Nephron (organoid): ENCODE measurements at regions not wholly inside any gene's neighbourhood (a gene's known extent, or its start where the extent isn't known, plus 50 kb on each side); places are given as distances from the start of the nearest gene placed in this dataset.
A peak's percentile ranks its signal among the peaks of the same experiment; 100 is the strongest.
"Not testable (repeated sequence)": the region's sequence is repeated elsewhere in the genome, so short reads cannot be mapped to it uniquely, and the experiment has no call there.

Source experiments
- H3K27ac Mint-ChIP-seq, 3 experiments: 2 replicates each; pipeline ENCODE4 v1.8.0; 2020; ENCODE audit warnings: mixed read lengths in 3 of 3, mild to moderate bottlenecking in 2 of 3, moderate library complexity in 1 of 3
- H3K27me3 Mint-ChIP-seq: 2 replicates; pipeline ENCODE4 v1.8.0; 2021; ENCODE audit warnings: low read depth, mild to moderate bottlenecking, moderate library complexity, mixed read lengths
- H3K36me3 Mint-ChIP-seq: 2 replicates; pipeline ENCODE4 v1.8.0; 2020; ENCODE audit warnings: low read depth, mixed read lengths
- H3K4me1 Mint-ChIP-seq: 2 replicates; pipeline ENCODE4 v1.8.0; 2020; ENCODE audit warnings: mixed read lengths
- H3K4me3 Mint-ChIP-seq, 3 experiments: 2 replicates each; pipeline ENCODE4 v1.8.0; 2020; ENCODE audit warnings: mild to moderate bottlenecking in 3 of 3, mixed read lengths in 3 of 3, moderate library complexity in 2 of 3
- H3K9me3 Mint-ChIP-seq: 2 replicates; pipeline ENCODE4 v1.8.0; 2020; ENCODE audit warnings: mixed read lengths
- CTCF ChIP-seq, 3 experiments: fragments of 200-600 bp; sonication (generic); IDR thresholded peaks; one replicate each; pipeline ENCODE4 v1.5.0; 2021; ENCODE audit warnings: antibody characterized with exemption in 3 of 3; ENCODE audit not compliant: unreplicated experiment in 3 of 3

DNA sequence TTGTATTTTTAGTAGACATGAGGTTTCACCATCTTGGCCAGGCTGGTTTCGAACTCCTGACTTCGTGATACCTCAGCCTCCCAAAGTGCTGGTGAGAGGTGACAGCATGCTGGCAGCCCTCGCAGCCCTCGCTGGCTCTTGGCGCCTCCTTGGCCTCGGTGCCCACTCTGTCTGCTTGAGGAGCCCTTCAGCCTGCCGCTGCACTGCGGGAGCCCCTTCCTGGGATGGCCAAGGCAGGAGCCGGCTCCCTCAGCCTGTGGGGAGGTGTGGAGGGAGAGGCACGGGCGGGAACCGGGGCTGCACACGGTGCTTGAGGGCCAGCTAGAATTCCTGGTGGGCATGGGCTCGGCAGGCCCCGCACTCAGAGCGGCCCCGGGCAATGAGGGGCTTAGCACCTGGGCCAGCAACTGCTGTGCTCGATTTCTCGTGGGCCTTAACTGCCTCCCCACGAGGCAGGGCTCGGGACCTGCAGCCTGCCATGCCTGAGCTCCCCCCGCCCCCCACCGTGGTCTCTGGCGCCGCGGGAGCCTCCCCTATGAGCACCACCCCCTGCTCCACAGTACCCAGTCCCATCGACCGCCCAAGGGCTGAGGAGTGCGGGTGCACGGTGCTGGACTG, 96.5 kb upstream of the RHOBTB1 start:
- no peak for TF ChIP-seq CTCF (IDR thresholded peaks at IDR 0.05; ENCODE audit: unreplicated experiment in 3 of 3)
- H3K27me3 Mint-ChIP-seq = peaks cover 9% of the 10 kb centered on the region
- H3K9me3 Mint-ChIP-seq = no peaks in the 10 kb centered on the region
- H3K4me3 Mint-ChIP-seq = no peak overlapping the region
- H3K36me3 Mint-ChIP-seq = no peaks in the 10 kb centered on the region
- H3K27ac Mint-ChIP-seq = no peak overlapping the region
- no peaks in the 10 kb centered on the region for H3K4me1 Mint-ChIP-seq

DNA sequence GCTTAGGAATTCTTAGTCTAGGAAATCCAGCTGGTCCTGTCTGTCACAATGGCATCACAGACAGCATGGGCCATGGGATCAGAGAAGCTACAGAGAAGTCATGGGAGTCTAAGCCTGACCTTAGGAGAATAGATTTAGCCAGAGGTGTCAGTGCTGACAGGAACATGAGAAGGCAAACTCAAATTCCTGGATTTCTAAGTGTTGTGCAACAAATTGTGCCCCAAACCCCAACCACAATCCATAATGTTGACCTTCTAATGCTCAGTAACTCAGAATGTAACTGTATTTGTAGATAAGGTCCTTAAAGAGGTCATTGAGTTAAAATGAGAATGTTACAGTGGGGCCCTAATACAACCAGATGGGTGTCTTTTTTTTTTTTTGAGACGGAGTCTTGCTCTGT, 95.9 kb upstream of the RHOBTB1 start:
- Mint-ChIP-seq H3K27ac (no peak overlapping the region), H3K27me3 (peaks cover 9% of the 10 kb centered on the region), H3K4me3 (no peak overlapping the region), H3K4me1 (no peaks in the 10 kb centered on the region), H3K36me3 (no peaks in the 10 kb centered on the region), H3K9me3 (no peaks in the 10 kb centered on the region)
- no peak for TF ChIP-seq CTCF (IDR thresholded peaks at IDR 0.05; ENCODE audit: unreplicated experiment in 3 of 3)

GRCh38 chr10:61037261-61037830, 93.4 kb upstream of the RHOBTB1 start:
- H3K4me3 Mint-ChIP-seq, H3K36me3 Mint-ChIP-seq, H3K4me1 Mint-ChIP-seq, H3K27me3 Mint-ChIP-seq, H3K27ac Mint-ChIP-seq, H3K9me3 Mint-ChIP-seq: not testable (repeated sequence)

DNA sequence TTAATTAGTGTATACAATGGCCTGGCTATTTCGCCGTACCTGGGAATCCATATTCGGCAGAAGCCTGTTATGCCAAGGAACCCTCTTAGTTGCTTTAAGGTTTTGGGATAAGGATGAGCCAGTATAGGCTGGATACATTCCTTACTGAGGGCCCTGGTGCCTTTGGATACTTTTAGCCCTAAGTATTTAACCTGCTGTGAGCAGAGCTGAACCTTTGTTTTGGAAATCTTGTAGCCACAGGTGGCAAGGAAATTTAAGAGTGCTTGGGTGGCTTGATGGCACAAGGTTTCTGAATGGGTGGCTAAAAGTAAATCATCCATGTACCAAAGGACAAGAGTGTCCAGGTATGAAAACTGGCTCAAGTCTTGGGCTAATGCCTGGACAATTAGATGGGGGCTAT, 92.2 kb upstream of the RHOBTB1 start:
- H3K27ac Mint-ChIP-seq, H3K36me3 Mint-ChIP-seq, H3K4me3 Mint-ChIP-seq, H3K4me1 Mint-ChIP-seq, H3K27me3 Mint-ChIP-seq, H3K9me3 Mint-ChIP-seq: not testable (repeated sequence)

- Mint-ChIP-seq H3K27ac (no peak overlapping the region), H3K4me3 (no peak overlapping the region), H3K36me3 (no peaks in the 10 kb centered on the region), H3K4me1 (peaks cover 5% of the 10 kb centered on the region), H3K9me3 (no peaks in the 10 kb centered on the region), H3K27me3 (no peaks in the 10 kb centered on the region)
- no peak for TF ChIP-seq CTCF (IDR thresholded peaks at IDR 0.05; ENCODE audit: unreplicated experiment in 3 of 3)
Observed at GRCh38 chr10:61031341-61031740, 87.4 kb upstream of the RHOBTB1 start.

GRCh38 chr10:61029411-61029810, 85.4 kb upstream of the RHOBTB1 start:
- Mint-ChIP-seq H3K4me3 (no peak overlapping the region), H3K9me3 (no peaks in the 10 kb centered on the region), H3K4me1 (peaks cover 21% of the 10 kb centered on the region), H3K36me3 (no peaks in the 10 kb centered on the region), H3K27ac (peak overlapping the region in 1 of 3 experiments; percentile 13), H3K27me3 (no peaks in the 10 kb centered on the region)
- TF ChIP-seq CTCF (IDR thresholded peaks at IDR 0.05; ENCODE audit: unreplicated experiment in 3 of 3) = no peak

GRCh38 chr10:61028861-61029361, 84.9 kb upstream of the RHOBTB1 start:
- peaks cover 26% of the 10 kb centered on the region for H3K4me1 Mint-ChIP-seq
- no peak overlapping the region for H3K4me3 Mint-ChIP-seq
- peak overlapping the region in 1 of 3 experiments; percentile 13 for H3K27ac Mint-ChIP-seq
- H3K27me3 Mint-ChIP-seq = no peaks in the 10 kb centered on the region
- H3K36me3 Mint-ChIP-seq = no peaks in the 10 kb centered on the region
- no peak for TF ChIP-seq CTCF (IDR thresholded peaks at IDR 0.05; ENCODE audit: unreplicated experiment in 3 of 3)
- no peaks in the 10 kb centered on the region for H3K9me3 Mint-ChIP-seq
